GM19438 (cell line): ENCODE measurements at regions not wholly inside any gene's neighbourhood (a gene's known extent, or its start where the extent isn't known, plus 50 kb on each side); places are given as distances from the start of the nearest gene placed in this dataset.

ENCODE experiments used
- ATAC-seq: cut with Tn5 transposase; IDR thresholded peaks from one replicate; pipeline ENCODE4 v1.9.1; 2021; ENCODE audit warnings: low read depth; ENCODE audit not compliant: unreplicated experiment

DNA sequence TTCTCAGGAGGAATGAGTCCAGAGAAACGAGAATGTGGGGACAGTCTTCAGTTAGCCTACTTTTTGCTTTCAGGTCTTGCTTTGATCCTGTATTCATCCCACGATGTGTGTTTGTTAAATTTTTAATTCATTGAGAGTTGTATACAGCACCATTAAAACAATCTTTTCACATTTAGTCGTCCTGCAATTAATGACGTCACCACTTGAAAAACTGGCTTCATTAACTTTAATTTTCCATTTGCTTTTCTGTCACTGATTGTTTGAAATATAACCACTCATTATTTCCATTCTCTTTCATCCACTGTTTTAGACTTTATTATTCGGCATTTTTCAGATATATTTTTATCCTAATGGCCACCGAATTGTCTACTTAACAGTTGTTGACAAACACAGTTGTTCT is 146.9 kb downstream of the TFEC start:
- no peak for ATAC-seq

DNA sequence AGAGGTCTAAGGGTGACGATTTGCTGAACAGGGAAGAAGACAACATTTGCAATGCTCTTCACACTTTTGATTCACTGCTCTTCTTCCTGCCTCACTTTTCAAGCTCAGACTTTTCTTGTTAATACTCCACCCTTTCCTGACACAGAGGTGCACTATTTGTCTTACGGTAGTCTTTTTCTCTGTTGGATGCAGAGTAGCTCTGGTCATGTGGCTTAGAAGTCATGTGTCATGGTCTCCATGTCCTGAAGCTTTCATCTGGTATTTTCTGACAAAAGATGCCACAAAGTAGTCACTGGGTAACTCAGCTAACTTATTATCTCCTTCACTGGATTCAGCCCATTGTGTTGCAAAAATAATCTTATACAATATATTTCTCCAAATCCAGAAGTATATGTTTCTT is 149.1 kb downstream of the TFEC start:
- ATAC-seq = no peak

DNA sequence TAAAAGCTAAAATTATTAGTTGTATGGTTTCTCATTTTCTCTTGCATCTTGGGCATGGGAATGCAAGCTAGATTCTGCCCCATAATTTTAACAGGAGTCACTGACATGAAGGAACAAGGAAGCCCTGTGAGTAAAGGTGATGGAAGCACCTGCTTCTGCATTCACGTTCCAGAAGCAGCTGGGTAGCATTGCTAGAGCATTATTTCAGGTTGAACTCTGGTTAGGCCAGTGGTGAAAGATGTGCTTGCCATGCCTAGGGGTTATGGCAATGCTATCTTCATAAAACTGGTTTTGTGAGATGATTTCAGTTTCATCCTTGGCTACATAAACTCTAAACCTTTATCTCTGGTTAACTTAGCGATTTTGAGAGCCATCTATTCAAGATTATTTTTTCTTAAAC is 151.4 kb downstream of the TFEC start:
- ATAC-seq = no peak

DNA sequence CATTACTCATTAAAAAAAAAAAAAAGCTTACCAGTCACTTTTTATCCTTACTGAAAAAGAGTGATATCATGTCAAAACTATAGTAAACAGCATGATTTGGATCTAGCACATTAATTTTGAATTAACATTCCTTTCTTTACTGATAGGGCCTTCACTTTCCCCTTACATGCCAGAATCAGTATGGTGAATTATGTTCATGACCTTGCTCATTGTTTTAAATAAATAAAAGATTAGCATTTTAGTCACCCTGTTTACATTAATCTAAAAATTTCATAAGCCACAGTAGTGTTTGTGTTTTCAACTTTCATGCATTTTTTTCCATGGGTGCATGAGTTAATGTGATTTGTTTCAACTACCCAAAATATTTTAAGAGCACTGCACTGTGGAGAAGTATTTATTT is 160.8 kb downstream of the TFEC start:
- no peak for ATAC-seq

DNA sequence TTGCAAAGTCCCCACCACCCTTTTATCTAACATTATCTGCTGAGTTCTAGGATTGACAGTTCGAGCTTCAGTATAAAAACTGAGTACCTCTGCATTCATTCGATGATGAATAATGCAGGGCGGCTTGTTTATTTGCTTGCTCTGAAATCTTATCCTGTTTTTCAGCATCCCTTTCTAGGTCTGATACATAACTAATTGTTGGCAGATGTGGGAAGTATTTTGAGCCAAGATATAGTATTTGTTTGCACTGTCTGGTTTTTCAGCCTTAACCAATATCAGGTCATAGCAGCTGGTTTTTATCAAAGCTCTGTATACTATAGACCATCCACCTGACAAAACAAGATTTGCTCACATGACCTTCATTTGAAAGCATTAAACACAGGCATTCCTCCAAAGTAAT is 161.4 kb downstream of the TFEC start:
- no peak for ATAC-seq

DNA sequence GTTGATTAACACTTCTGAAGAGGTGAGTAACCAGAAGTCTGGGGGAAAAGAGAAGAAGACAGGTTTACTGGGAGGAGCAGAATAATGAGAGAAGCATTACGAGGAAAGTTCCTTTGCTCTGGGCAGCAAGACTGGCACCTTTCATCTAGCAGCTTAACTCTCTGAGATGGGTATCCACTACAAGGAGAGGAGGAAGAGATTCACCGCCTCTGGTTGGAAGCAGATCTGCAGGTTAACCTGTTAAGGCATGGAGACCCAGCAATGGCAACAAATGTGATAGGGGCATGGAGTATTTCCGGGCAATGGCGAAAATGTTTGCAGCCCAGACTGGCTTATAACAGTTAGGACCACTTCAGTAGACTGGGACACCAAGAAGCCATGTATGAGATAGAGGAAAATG is 162.2 kb downstream of the TFEC start:
- ATAC-seq = no peak

DNA sequence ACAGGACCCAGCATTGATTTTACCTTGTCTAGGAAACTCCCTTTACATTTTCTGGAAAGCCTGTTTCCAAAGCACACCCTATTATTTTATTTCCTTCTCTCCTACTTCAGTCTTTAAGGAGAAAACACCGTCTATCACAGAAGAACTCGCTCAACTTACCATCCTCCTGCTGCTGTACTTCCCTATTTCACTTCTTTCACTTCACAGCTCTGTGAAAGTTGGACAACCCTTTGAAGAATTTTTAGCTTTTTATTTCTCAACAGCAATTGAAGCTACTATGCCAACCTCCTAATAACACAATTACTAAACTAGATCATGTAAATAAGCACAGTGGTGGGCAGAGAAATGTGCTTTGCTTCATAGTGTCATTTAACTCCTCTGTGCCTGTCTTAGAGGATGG is 166.5 kb downstream of the TFEC start:
- ATAC-seq = no peak

DNA sequence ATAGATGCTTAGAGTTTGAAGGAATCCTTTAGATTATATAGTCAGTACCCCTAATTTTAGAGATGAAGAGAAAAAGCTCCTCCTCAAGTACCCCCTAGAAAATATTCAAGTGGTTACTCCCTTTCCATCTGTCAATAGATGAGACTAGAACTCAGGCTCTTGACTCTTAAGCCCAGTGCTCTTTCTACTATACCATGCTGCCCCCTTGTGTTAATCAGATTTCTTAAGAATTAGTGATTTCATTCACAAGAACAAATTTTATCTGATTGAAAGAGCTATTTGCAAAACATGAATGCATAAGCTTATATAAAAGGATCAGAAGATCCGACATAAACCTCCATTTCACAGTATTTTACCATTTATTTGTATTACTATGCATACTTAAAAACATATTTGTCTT is 179.3 kb downstream of the TFEC start:
- no peak for ATAC-seq

DNA sequence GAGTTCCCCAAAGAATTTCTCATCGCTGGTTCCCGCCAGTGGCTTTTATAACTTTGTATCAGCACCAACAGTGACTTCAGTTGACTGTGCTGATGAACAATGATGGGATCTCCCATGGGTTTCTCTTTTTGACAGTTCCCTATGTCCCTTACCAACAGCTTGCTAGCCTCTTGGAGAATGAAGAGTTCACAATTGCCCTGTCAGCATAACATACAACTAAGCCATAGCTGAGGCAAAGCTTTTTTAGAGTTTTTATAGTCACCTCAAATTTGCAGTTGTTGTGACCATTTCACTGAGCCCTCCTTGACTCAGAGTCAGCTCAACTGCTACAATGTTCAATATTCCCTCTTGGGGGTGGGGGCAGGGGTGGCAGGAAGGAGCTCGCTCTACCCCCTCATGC is 179.8 kb downstream of the TFEC start:
- no peak for ATAC-seq

DNA sequence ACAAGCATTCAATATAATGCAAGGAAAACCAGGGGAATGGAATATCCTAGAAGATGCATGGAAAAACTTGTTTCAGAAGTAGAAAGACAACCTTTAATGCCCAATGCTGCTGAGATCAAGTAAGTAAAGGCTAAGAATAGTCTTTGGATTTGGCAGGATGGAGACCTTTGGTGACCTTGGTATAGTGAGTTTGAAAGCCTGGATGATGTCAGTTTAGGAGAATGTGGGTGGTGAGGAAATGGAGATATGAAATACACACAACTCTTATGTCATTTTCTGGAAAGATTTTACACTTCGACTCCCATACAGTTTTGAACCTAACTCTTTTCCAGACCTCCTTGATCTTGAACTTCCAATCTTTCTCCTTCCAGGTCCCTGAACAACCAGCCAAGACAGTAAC is 185.7 kb downstream of the TFEC start:
- ATAC-seq = no peak

DNA sequence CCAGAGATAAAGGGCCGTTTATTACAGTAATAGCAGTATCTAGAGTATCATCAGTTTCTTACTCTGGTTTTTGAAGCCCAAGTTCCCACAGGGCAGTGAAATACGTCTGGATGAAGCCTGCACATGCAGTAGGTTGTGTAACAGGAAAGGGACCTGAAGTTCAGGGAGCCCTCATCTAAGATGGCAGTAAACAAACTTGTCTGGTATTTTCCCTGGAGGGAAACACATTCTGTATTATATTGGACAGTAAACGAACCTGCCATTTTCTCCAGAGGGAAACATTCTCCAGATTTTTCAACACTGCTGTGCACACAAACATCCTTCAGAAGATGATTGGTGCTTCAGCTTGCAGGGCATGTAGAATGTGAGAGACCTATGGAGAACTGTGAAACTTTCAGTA is 189.9 kb downstream of the TFEC start:
- ATAC-seq = no peak

DNA sequence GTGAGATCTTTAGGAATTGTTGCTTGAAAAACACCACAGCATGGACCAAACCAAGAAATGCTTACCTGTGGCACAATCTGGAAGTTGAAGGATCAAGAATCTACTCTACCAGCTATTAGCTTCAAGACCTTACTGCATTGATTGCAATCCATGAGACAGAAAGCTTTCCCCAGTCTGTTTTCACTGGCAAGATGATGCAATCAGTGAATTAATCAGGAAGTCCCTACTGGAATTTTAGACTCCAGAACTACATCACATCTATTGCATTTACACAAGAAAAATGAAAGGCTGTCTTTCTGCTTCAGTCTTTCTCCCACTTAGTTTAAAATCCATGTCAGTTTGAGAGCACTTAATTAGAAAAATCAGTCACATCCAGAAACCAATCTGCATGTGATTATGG is 191.7 kb downstream of the TFEC start:
- no peak for ATAC-seq

DNA sequence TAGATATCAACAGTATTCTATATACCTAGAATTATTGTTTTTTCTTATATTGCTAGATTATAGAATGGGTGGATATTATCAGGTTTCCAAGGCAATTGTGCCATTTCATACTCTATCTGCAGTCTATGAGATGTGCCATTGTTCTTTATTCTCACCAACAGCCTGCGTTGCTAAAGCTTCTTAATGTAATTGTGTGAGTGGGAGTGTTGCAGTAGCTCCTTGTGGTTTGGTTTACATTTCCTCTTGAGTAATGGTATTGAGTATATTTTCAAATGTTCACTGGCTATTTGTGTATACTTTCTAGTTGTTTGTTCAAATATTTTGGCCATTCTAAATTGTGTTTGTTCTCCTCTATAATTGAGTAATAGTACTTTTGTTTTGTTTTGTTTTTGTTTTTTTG is 199.2 kb downstream of the TFEC start:
- no peak for ATAC-seq

DNA sequence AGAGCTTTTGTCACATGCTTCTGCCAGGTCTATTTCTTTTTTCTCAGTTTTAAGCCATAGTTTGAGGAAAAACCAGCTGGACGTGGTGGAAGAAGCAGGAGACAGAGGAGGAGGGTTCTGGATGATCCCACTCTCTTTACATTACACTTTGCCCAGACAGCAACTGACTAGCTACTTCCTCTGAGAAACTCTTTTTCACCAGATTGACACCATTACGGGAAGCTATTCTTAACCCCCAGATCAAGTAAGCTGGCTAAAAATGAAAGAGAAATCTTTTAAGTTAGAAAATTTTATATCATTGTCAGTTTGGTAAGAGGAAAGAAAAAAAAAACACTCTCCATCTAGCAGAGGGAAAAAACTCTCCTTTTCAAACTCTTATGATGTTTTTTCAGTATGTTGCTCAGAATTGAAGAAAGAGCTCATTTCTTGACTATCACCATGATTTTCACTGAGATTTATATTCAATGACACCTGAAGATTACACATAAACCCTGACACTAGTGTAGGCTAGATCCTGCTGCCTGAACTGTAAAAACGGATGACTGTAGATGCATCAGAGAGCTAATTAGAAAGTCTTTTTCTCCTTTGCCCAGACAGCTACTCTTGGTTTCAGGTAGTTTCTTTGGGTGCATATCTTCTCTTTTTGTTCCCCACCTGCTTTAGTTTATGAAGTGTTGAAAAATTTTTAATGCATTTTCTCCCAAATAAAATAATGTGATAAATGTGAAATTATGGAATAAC is 203.1 kb downstream of the TFEC start:
- no peak for ATAC-seq

DNA sequence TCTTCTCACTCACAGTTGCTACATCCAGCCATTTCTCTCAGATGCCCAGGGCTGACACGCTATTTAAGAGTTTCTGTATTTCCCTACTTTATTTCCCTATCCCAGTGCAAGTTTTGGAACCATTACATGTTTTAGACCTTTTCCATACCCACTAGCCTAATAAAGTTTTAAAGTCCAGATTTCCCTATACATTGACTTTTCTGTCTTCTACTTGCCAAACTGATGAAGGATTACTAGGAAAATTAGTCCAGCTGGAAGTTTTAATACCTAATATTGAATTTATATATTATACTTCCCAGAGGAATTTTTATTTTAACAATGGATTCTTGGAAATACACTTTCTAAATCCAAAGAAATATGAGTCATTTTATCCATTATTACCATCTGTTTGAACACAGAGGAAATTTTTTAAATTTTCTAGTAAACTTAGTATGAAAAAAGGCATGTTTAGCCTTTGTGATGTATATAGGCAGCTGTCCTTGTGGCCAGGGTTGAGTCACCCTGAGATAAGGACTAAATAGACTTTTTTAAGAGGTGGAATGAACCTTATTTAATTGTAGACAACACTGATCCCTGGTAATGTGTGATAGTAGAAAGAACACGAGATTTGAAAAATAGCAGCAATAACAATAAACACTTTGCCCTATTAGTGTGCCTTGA is 205.0 kb downstream of the TFEC start:
- ATAC-seq = no peak

DNA sequence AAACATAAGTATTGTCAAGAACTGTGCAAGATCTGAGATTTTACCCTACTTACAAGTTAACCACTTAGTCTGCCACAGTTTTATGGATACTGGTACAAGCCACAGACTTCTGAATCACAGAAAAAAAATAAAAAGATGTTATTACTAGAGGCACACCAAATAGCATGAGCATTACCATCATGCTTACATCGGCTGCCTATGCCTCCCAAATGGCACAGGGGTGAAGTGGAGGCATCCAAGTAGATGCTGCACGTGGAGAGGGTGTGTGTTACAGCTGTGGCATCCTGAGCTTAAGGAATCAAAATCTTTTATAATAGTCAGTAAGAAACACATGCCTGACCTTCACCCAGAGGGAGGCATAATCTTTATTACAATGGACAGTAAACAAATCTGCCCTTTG is 207.8 kb downstream of the TFEC start:
- ATAC-seq = no peak

DNA sequence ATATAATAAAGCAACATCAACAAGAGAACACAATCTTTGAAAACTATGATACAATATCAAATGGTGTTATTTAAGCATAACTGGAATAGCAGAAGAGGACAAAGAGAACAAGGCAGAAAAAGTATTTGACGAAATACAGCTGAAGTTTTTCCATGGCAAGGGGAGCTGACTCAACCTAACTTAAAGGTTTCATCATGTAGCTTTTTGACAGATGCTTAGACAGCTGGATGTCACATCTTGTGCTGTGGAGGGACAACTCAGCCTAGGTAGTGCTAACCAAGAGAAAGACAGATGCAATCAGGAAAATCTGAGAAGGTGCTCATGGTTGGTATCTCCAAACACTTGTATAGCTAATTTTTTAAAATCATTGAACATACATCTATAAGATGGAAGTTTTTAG is 208.2 kb downstream of the TFEC start:
- no peak for ATAC-seq

DNA sequence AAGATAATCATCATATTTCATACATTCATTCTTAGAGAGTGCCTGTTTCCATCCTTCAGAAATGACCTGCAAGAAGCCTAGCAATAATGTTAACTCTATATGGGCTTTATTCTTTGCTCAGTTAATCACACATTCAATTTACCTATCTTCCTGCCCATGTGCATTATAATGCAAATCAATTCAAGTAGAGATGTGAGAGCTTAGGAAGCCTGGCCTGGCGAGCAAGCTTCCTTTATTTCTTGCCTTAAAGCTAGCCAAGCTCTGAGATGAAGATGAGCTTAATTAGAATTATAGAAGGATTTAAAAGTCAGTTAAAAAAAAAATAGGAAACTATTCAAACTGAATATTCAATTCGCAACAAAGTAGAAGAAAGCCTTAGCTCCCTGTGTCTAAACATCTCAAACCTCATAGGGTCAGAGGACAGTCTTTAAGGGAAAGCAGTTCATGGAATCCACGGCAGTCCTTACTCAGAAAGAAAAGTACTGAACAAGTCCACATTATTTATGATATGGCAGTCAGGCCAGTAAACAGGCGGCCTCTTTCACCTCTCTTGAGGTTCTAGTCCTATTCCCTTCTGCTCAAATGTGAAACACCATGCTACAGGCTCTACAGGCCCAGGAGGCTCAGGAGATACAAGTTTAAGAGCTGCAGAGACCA is 214.1 kb downstream of the TFEC start:
- ATAC-seq = no peak

DNA sequence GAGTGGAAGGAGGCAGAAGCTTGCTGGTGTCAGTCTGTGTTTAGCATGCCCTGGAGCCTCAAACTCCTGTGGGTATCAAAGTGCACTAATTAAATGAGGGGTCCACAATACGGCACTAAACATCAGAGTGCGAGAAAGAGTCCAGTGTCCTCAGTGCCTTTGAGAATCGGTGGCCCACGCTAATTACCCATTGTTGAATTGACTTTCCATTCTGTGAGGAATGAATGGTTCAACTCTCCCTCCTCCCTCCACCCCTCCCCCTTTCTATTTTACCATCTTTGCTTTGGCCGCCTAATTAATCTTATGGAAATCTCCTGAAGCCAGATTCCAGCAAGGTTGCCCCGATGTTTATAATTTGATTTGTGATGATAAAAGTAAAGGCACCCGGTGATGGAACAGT is 217.8 kb downstream of the TFEC start:
- no peak for ATAC-seq

DNA sequence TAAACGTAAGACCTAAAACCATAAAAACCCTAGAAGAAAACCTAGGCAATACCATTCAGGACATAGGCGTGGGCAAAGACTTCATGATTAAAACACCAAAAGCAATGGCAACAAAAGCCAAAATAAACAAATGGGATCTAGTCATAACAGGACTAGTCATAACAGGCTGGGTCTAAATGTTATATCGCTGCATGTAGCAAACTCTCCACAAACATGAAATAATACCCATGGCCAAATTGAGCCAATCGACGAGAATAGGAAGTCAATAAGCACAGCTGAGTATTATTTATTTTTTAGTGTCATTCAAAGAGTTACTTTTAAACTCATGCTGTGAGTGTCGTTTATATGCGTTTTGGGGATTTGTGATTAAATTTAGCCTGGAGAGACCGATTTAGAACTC is 225.1 kb downstream of the TFEC start:
- ATAC-seq = no peak

DNA sequence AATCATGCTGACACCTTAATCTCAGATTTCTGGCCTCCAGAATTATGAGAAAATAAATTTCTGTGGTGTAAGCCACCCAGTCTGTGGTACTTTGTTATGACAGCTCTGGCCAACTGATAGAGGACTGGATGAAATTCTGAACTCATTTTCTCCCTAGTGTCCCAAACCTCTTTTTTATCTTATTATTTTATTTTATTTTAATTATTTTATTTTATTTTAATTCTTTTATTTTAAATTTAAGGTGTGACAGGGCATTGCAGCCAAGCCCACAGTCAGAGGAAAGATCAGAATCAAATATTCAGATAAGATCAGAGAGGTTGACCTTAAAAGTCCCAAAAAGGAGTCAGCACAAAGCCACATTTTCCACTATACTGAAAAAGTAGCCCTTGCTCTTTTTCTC is 228.1 kb downstream of the TFEC start:
- no peak for ATAC-seq

DNA sequence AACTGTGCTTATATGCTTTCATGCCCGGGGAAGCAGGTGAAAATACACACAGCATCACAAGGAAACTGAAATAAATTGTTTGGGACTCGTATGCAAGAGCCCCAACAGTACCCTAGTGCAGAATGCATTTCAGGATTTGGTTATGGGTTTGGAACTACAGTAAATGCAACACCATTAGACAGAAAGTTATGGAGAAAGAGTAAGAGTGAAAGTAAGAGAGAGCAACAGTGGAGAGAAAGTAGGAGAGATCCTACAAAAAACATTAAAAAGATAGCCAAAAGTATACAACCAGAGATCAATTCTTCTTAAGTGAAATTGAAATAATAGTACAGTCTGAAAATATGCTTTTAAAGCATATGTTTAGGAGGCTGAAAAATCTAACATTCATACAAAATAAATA is 231.1 kb downstream of the TFEC start:
- ATAC-seq = no peak
